ENCODE measurements at regions not wholly inside any gene's neighbourhood (a gene's known extent, or its start where the extent isn't known, plus 50 kb on each side); places are given as distances from the start of the nearest gene placed in this dataset.

GRCh38 chr3:174755833-174756829 lies 103.0 kb upstream of the NAALADL2 start:
- no peak for ATAC-seq
- no peak overlapping the region for H3K4me3 ChIP-seq
- H3K9me3 ChIP-seq, result peaks cover 8% of the 10 kb centered on the region
- no peak overlapping the region for H3K27ac ChIP-seq
- intact Hi-C loops (cut with DNase I), result no loop called here
- H3K4me1 ChIP-seq, result no peaks in the 10 kb centered on the region
- no peaks in the 10 kb centered on the region for H3K36me3 ChIP-seq
- no peak for TF ChIP-seq CTCF (IDR thresholded peaks at IDR 0.05)
- DNase-seq, result no peak
- H3K27me3 ChIP-seq (ENCODE audit: low read depth), result no peaks in the 10 kb centered on the region

GRCh38 chr3:174758943-174759342 lies 100.2 kb upstream of the NAALADL2 start:
- Histone ChIP-seq H3K27ac (no peak overlapping the region), H3K9me3 (peaks cover 1% of the 10 kb centered on the region), H3K4me1 (no peaks in the 10 kb centered on the region), H3K4me3 (no peak overlapping the region), H3K36me3 (no peaks in the 10 kb centered on the region), H3K27me3 (ENCODE audit: low read depth) (no peaks in the 10 kb centered on the region)
- no peak for DNase-seq
- intact Hi-C loops (cut with DNase I), result no loop called here
- no peak for ATAC-seq
- no peak for TF ChIP-seq CTCF (IDR thresholded peaks at IDR 0.05)

- no peak for TF ChIP-seq CTCF (IDR thresholded peaks at IDR 0.05)
- Histone ChIP-seq H3K4me1 (no peaks in the 10 kb centered on the region), H3K27ac (no peak overlapping the region), H3K27me3 (ENCODE audit: low read depth) (no peaks in the 10 kb centered on the region), H3K9me3 (no peaks in the 10 kb centered on the region), H3K36me3 (no peaks in the 10 kb centered on the region), H3K4me3 (no peak overlapping the region)
- intact Hi-C loops (cut with DNase I), result no loop called here
- no peak for ATAC-seq
- no peak for DNase-seq
Observed at GRCh38 chr3:174767406-174767805, 91.7 kb upstream of the NAALADL2 start.

GRCh38 chr3:174767853-174768382 lies 91.2 kb upstream of the NAALADL2 start:
- intact Hi-C loops (cut with DNase I), result no loop called here
- DNase-seq (no peak), ATAC-seq (peak in 1 of 2 donors; percentile 59)
- H3K36me3 ChIP-seq, result no peaks in the 10 kb centered on the region
- H3K27me3 ChIP-seq (ENCODE audit: low read depth), result no peaks in the 10 kb centered on the region
- no peak overlapping the region for H3K27ac ChIP-seq
- TF ChIP-seq CTCF (IDR thresholded peaks at IDR 0.05), result no peak
- H3K4me3 ChIP-seq, result no peak overlapping the region
- H3K9me3 ChIP-seq, result no peaks in the 10 kb centered on the region
- no peaks in the 10 kb centered on the region for H3K4me1 ChIP-seq

GRCh38 chr3:174769171-174769570 lies 90.0 kb upstream of the NAALADL2 start:
- no peak for DNase-seq
- intact Hi-C loops (cut with DNase I), result no loop called here
- Histone ChIP-seq H3K4me3 (no peak overlapping the region), H3K27ac (no peak overlapping the region), H3K4me1 (no peaks in the 10 kb centered on the region), H3K9me3 (no peaks in the 10 kb centered on the region), H3K27me3 (ENCODE audit: low read depth) (no peaks in the 10 kb centered on the region), H3K36me3 (no peaks in the 10 kb centered on the region)
- no peak for ATAC-seq
- no peak for TF ChIP-seq CTCF (IDR thresholded peaks at IDR 0.05)

All from lower lobe of right lung (tissue), 2 donors.